ENCODE measurements at regions not wholly inside any gene's neighbourhood (a gene's known extent, or its start where the extent isn't known, plus 50 kb on each side); places are given as distances from the start of the nearest gene placed in this dataset.

DNA sequence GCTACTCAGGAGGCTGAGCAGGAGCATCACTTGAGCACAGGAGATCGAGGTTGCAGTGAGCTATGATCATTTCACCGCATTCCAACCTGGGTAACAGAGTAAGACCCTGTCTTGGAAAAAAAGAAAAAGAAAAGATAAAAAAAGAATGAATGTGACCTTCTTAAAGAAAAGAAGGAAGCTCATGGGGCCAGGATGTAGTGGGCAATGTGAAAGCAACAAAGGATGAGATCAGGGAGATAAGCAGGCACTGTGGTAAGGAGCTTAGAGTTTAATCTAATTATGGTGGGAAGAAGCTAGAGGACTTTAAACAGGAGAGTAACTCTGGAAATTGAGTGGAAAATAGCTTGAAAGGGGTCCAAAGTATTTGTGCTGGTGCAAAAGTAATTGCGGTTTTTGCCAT is 231.6 kb upstream of the UBE2E2 start:
- DNase-seq = no peak

DNA sequence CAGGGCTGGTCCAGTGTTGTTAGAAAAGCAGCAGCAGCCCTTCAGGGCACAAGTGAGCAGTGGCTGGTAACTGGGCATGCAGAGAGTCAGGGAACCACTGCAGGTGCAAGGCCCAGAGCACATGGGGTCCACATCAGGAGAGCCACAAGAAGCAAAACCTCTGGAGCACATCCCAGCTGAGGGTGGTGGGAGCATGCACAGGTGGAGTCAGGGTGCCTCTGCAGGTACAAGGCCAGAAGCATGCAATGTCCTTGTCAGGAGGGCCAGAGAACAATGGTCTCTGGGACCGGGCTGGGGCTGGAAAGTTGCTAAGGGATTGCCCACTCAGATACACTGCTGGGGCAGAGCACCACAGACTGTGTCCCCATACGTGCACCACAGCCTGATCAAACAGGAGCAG is 226.1 kb upstream of the UBE2E2 start:
- no peak for DNase-seq

- DNase-seq = no peak
Observed at GRCh38 chr3:22977650-22978289, 225.4 kb upstream of the UBE2E2 start.

DNA sequence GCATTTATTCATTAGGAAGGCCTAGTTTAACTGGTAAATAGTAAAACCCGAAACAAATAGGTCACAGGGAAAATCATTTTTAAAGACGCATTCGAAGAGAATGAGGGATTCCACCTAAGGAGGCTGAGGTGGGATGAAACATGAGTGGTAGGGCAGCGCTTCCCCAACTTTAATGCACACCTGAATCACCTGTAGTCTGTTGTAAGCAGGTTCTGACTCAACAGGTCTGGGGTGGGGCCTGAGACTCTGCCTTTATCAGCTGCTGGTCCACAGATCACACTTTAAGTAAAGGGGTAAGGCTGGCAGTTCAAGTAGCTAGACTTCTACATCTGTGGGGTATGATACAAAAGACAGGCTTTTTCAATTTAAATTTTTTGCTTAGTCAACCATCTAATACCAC is 223.5 kb upstream of the UBE2E2 start:
- no peak for DNase-seq

DNA sequence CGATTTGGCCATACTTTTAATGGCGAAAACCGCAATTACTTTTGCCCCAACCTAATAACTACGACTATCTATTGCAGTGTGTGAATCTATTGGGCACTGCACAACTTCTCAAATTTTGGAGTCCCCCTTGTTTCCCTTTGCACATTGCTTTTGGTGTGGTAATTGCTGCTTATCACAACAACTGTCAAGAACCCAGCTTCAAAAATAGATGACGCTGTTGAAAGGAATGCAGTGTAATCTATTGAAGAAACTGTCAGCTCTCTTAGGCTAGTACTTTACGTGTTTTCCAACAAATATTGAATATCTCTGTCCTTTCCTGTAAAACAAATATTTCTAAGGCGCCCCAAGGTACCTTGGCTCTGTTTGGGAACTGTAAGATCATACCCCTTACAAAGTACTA is 222.8 kb upstream of the UBE2E2 start:
- DNase-seq = no peak

GRCh38 chr3:22981166-22981565 is 222.0 kb upstream of the UBE2E2 start:
- no peak for DNase-seq

DNA sequence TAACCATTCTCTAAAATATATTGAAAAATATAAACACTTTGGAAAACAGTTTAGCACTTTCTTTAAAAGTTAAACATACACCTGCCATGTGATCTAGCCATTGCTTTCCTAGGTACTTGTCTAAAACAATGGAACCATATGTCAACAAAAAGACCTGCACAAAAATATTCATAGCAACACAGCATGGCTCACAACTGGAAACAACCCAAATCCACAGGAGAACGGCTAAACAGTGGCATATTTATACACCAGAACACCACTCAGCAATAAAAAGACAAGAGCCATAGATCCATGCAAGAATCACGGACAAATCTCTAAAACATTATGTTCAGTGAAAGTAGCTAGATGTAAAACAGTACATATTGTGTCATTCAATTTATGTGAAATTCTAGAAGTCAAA is 221.3 kb upstream of the UBE2E2 start:
- no peak for DNase-seq

- DNase-seq = no peak
Observed at GRCh38 chr3:22982981-22983587, 220.0 kb upstream of the UBE2E2 start.

- no peak for DNase-seq
Observed at GRCh38 chr3:22986958-22987357, 216.2 kb upstream of the UBE2E2 start.

DNA sequence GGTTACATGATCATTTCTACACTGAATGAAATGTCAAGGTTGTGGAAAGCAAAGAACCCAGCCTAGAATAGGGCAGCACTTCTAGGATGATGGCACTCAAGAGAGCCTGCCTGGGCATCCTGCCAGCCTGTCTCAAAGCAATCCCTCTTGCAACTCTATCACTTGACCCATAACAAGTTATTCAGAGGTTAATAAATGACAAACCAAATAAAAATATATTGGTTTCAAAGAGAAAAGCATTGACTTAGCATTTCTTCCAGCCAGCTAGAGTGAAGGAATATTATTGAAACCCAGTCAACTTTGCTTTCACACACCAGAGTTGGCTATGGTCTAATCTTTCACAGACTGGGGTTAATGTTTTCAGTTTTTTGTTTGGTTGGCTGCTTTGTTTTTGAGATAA is 214.6 kb upstream of the UBE2E2 start:
- DNase-seq = no peak

DNA sequence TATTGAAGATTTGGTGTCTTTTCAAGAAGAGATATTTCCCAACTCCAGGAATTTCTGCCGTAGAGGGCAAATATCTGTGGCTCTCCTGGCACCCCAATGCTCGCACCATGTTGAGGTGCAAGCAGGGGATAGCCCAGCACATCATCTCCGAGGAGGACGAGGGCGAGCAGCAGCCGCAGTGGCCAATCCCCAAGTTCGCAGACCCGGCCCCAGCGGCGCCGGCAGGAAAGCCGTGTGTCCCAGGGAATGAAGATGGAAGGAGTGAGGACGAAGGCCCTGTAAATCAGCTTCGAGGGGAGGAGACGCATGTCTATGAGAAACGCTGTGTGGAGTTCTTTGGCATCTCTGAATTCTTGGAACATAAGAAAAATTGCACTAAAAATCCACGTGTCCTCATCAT is 213.4 kb upstream of the UBE2E2 start:
- DNase-seq = no peak

DNA sequence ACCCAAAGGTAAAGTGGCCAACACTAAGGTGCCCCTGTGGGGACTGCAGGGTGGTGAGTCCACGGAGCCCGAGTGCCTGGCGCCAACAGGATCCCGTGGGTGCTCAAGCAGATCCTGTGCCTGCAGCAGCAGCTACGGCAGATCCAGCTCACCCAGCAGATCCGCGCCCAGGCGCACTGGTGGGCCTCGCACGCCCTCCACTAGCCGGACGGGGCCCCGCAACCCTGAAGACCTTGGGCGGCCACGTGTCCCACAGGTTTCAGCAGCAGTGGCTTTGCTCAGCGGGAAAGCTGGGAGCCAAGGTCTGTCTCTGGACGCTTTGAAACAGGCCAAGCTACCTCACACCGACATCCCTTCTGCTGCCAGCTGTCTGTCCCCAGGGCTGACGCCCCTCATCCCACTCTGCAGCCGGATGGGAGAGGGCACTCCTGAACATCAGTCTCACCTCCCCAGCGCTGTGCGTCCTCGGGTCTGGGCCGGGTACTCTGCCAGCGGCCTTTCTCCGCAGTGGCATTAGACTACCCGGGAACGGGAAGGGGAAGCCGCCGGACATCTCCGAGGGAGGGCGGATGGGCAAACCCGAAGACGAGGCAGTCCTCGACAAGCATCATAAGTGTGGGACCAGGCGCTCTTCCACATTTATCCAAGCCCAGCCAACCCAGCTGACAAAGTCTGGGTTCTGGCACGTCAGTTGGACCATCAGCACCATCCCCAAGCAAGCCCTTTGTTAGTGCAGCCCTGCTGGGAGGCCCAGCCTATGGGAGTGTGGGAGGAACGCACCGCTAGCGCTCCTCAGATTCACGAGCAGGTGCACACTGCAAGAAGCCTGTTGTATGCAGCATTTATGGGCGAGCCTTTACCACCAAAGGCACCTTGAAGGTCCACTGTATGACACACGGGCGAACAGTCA is 212.6 kb upstream of the UBE2E2 start:
- DNase-seq = no peak

DNA sequence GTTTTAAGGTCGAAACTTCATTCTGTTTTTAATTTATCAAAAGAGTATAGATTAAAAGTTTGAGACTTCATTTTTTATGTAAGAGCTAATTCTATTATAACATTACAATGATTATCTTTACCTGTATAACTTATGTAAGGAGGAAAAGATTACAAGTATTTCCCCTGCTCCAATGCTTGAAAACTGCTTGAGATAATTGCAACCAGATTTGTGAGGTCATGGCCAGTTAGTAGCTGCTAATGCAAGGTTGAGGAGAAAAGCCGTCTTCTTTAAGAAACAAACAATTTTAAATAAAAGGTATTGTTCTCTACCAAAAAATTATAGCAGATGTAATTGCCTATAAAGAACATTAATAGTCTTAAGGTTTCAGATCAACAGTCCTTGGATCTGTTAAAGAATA is 208.3 kb upstream of the UBE2E2 start:
- DNase-seq = no peak

- no peak for DNase-seq
Observed at GRCh38 chr3:22996920-22997571, 206.1 kb upstream of the UBE2E2 start.

- no peak for DNase-seq
Observed at GRCh38 chr3:23000371-23000770, 202.8 kb upstream of the UBE2E2 start.

DNA sequence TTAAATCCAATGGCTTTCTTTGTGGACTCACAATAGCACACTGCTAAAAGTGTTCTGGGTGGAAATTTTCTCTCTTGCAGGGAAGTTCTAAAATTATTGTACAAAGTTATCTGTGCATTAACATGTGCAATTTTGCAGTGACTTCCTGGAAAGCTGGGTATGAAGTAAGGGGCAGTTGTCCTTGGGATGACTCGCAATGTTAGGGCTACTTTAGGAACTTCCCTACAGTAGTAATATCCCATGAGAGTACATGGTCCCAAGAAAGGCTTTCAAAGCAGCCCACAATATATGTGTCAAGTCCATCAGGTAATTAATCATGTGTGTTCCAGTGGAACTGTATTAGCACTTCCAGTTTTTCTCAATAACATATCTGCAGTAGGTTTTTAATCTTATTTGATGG is 201.0 kb upstream of the UBE2E2 start:
- DNase-seq = no peak

DNA sequence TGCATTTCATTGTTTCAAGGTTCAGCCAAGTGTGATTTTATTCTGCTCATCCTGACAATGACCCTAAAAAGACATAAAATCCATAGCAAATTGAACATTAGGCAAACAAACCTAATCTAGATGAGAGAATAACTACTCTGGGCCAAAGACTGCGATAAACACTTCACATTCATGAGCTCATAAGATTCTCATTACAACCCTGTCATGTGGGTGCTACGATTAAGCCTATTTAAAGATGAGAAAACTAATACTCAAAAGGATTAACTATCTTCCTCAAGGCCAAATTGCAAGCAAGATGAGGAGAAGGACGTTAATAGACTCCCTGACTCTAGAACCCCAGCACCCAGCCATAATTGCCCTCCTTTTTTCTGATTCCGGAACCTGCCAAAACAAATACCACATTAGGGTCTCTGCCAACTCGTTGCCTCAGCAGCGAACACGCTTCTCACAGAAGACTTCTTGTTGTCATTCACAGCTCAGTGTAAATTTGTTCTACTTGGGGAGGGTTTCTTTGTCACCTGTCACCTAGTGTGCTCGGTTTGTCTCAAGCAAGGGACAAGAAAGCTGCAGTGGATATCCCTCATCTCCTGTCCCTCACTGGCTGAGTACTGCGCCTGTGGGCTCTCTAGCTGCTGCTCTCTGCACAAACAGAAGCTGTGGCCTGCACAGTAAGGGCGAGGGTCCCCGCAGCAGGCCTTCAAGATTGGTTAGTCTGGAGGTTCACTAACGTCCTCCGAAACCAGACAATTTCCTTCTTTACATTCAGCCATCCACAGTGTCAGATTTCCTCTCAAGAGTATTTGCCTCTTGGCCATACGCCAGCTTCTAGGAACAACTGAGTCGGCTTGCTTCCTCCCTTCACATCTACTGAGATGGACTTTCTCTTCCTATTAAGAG is 200.0 kb upstream of the UBE2E2 start:
- DNase-seq = peak in 1 of 2 experiments; percentile 50

DNA sequence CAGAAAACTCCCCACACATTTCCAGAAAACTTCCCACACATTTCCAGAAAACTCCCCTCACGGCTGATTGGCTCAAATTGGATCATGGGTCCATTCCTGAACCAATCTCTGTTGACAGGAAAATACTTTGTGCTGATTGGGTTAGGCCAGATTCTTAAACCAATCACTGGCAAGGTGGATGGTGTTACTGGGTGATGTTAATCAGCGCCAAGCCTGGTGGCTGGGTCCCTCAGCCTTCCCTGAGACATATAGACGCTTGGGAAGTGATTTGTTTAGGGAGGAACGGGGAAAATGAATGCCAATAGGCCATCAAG is 199.4 kb upstream of the UBE2E2 start:
- no peak for DNase-seq

- DNase-seq = no peak
Observed at GRCh38 chr3:23004971-23005370, 198.2 kb upstream of the UBE2E2 start.

- DNase-seq = no peak
Observed at GRCh38 chr3:23017801-23018200, 185.3 kb upstream of the UBE2E2 start.

DNA sequence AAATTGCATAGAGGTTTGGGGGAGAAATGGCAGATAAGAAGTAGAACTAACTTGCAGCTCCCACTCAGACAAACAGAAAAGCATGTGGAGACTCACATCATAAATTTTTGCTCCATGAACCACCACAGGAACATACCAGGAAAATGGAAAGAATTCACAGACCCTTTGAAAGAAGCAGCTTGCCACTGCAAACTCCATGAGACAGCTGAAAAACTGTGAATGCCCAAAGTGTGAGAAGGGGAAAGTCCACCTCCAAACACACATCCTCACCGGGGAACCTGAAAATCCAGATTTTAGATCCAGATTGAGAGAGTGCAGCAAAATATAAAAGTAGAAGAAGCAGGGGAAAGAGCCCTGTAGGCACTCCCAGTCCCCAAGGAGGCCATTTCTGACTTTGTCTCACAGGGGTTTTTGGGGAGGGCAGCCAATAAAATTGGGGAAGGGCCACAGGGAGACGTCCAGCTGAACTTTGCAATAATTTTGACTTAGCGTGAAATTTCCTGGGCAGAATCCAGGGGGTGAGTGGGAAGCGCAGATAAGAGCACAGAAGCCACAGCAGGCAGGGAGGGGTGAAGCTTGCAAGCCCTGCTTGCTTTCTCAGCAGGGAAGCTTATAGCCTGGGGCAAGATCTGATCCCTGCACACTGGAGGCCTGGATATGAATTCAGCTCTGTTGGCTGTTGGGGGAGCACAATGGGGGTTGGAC is 183.4 kb upstream of the UBE2E2 start:
- no peak for DNase-seq

DNA sequence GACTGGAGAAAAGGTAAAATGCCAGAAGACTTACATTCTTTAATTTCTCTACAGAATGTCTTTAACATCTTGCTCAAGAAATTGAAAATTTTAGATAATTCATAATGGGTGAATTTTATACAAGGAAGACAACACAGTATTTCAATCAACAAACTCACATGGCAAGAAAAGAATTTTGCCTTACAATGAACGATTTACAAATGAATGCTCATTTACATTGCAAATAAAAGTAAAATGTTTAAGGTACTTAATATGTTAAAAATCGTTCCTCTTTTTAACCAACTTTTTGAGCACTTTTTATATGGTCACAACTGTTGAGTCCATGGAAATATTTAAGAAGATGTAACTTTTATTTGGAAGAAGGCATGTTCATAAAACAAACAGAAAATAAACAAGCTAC is 174.8 kb upstream of the UBE2E2 start:
- DNase-seq = no peak

Measured in NCI-H524 (cell line).